ENCODE measurements at regions not wholly inside any gene's neighbourhood (a gene's known extent, or its start where the extent isn't known, plus 50 kb on each side); places are given as distances from the start of the nearest gene placed in this dataset.

DNA sequence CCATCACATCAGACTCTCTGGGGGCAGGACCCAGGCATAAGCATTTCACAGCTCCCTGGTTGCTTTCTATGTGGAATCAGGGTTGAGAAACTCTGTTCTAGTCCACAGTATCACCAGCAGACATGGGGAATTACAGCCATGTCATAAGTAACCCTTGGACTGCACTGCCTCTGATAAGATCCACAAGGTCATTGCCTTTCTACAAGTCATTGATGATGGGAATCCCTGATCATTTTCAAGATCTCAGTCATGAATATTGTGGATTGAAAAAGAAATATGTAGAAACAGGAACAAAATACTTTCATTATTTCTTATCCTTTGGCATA, 304.1 kb downstream of the KLF6 start:
- DNase-seq, result no peak

GRCh38 chr10:3480281-3480989, 304.6 kb downstream of the KLF6 start:
- no peak for DNase-seq

- no peak for DNase-seq
Observed at GRCh38 chr10:3478632-3479240, 306.2 kb upstream of the PITRM1 start.

DNA sequence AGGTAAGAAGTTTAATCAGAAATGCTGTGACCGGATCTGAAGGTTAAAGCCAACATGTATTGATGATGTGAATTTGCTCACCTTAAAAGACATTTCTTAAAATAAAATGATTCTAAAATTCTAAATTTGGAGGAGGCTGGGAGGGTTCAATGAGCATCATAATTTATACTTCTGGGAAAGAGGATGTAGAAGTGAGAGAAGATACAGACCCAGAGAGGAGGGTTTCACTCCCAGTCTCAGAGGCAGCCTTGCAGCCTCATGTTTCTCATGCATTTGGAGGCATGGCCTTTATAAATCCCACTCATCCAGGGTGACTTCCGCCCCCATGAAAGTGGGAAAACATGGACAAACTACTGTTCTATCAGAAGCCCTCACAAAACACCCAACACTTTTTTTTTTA, 305.6 kb upstream of the PITRM1 start:
- DNase-seq, result no peak

DNA sequence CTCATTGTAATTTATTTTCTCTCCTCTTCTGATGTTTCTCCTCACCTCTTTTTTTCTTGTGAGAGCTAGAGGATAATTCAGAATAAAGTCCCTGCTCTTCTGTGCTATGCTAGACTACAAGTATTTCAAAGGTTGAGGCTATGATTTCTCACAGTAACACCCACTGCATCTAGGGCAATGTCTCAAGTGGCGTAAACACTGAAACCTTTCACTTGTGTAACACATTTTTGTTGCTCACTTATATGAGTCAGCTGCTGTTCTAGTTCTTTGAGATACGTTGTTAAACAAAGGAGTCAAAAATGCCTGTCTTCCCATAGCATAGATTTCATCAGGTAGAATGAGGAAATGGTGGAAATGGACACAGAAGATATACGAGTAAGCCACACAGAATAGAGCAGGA, 305.1 kb upstream of the PITRM1 start:
- DNase-seq, result no peak

DNA sequence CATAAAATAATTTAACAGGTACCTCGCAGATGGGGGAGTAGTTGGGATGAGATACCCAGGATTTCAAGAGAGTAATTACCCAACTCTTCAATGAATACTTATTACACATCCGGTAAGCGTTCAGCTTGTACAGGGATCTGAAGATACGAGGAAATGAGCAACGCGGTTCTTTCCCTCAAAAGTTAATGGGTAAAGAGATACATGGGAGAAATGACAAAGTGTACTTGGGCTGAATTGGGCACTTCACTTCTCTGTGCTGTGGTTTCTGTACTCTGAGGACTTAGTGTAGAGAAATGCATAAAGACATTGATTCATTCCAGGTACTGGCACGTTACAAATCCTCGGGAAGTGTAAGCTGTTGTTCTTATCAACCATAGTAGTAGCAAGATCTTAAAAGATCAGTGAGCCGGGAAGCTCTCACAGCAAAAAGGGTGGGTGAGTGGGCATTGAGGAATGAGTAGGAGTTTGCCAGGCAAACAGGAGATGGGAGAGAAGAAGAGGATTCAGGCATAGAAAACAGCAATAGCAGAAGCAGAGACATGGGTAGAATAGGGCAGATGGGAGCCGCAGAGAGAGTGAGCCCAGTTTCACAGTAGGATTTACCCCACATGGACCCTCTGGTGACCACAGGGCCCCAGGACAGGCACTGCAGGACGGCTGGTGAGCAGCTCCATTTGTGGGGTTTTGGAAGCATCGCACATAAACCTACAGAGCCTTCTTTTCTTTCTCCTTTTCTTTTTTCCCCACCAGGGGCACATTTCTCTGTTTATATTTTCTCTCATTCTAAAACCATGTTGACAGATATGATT, 304.3 kb upstream of the PITRM1 start:
- DNase-seq, result no peak

GRCh38 chr10:3476186-3476585, 303.6 kb upstream of the PITRM1 start:
- no peak for DNase-seq

- no peak for DNase-seq
Observed at GRCh38 chr10:3475367-3475766, 302.8 kb upstream of the PITRM1 start.

GRCh38 chr10:3474266-3474665, 301.7 kb upstream of the PITRM1 start:
- DNase-seq, result no peak

- no peak for DNase-seq
Observed at GRCh38 chr10:3473271-3473670, 300.7 kb upstream of the PITRM1 start.

DNA sequence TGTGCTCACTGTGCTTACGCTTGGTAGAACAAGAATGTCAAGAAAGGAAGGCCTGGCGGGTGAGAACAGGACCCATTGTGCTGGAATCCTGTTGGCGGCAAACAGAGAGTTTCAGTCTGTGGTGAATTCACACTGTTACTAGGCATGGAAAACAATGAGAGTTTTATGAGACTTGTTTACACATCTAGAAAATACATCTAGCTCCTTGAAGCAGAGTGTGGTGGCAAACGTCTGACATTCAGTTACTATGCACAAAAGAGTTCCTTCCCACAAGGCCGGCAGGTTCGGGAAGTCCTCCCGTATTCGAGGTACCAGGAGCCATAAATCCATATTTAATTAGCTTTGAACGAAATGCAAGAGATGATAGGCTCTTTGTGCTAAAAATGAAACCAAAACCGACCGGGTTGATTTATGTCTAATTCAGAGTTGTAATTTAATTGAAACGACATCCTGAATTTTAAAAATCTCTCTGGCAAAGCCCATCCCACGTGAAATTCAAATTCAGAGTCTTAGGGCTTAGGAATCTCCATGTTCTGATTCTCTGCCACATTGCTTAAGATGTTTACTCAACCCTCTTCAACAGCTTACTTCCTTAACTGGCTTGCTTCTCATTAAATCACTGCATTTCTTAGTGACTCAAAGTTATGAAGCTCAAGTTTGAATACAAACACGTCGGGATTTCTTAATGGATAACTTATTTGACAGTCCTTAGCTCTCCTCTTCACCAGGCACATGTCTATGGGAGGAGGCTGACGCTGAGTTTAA, 299.9 kb upstream of the PITRM1 start:
- peak; percentile 37 for DNase-seq

- no peak for DNase-seq
Observed at GRCh38 chr10:3471927-3472286, 299.3 kb upstream of the PITRM1 start.

GRCh38 chr10:3471472-3471871, 298.9 kb upstream of the PITRM1 start:
- no peak for DNase-seq

GRCh38 chr10:3470191-3470590, 297.6 kb upstream of the PITRM1 start:
- no peak for DNase-seq

- DNase-seq, result peak; percentile 42
Observed at GRCh38 chr10:3469639-3470020, 297.0 kb upstream of the PITRM1 start.

DNA sequence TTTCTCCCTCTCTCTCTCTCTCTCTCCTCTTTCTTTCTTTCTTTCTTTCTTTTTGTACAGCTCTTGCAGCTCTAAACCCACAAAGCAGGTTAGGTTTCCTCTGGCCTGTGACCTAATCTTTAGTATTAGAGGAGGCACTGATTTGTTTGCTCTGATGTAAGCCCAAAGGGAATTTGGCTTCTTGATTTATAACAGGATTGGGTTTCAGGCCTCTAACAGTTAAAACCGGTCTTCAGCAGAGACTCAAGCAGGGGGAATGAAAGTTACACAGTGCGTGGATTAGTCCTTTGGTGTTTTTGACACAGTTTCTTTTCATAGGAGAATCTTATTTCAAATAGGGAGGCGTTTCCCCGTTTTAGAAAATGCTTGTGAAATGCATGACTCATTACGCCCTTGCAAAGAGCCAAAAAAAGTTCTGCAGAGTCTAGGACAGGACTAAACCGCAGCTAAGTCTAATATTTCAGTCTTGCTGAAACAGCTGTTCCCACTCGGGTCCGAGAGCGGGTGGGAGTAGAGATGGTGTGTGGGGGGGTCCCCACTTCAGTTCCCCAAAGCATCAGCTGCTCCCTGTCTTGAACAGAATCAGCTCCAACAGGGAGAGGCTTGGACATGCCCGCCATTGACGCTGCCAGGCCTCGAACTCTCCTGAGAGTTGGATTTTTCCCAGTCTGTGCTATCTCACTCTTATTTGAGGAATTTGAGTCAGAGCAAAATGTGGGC, 296.5 kb upstream of the PITRM1 start:
- peak; percentile 94 for DNase-seq

- peak; percentile 75 for DNase-seq
Observed at GRCh38 chr10:3467052-3467951, 294.7 kb upstream of the PITRM1 start.

DNA sequence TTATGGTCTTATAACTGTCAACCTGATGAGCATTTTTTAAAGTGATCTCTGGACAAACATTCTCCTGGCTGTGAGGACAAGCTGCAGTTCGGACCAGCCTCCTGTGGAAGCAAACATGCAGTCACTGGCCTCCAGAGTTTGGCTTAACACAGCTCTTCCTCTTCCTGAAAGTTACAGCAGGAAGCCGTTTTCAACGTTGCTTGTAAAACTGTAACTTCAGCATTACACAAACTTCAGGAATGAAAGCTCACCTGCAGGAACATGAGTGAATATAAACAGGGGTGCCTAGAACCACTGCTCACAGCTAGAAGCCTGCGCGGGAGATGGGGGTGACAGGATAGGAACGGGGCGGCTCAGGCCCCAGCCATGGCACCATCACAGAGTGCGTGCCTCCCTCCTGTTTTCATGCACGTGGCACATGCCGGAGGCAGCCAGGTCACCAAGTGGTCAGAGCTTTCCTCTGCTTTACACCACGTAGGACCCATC, 292.9 kb upstream of the PITRM1 start:
- peak; percentile 51 for DNase-seq

GRCh38 chr10:3464760-3465405, 292.3 kb upstream of the PITRM1 start:
- DNase-seq, result no peak

- no peak for DNase-seq
Observed at GRCh38 chr10:3460420-3461128, 288.0 kb upstream of the PITRM1 start.
